PFSK-1 (cell line): ENCODE measurements at regions not wholly inside any gene's neighbourhood (a gene's known extent, or its start where the extent isn't known, plus 50 kb on each side); places are given as distances from the start of the nearest gene placed in this dataset.

Experiments
- FOXP2 ChIP-seq: optimal IDR thresholded peaks from 2 replicates; pipeline ENCODE3; 2011; ENCODE audit warnings: borderline replicate concordance, control low read depth, inconsistent platforms; ENCODE audit not compliant: insufficient read depth; ENCODE audit errors: extremely low read length, extremely low read depth
- POLR2AphosphoS5 ChIP-seq: IDR thresholded peaks from 2 replicates; pipeline ENCODE4 v1.6.1; 2012; ENCODE audit warnings: low read depth, mild to moderate bottlenecking, control low read depth, low read length, moderate library complexity
- REST ChIP-seq, 2 experiments: IDR thresholded peaks; 2 replicates each; pipeline versions ENCODE4 v1.6.1 to v1.8.0; 2011 to 2012; ENCODE audit warnings: low read depth in 2 of 2, low read length in 2 of 2, control low read depth in 1 of 2, inconsistent platforms in 1 of 2, mild to moderate bottlenecking in 1 of 2, moderate library complexity in 1 of 2; ENCODE audit not compliant: insufficient read depth in 1 of 2
- SIN3A ChIP-seq: IDR thresholded peaks from 2 replicates; pipeline ENCODE4 v1.6.1; 2012; ENCODE audit warnings: mild to moderate bottlenecking, low read length, moderate library complexity, borderline replicate concordance; ENCODE audit not compliant: insufficient read depth
- TAF1 ChIP-seq: IDR thresholded peaks from 2 replicates; pipeline ENCODE4 v1.6.1; 2012; ENCODE audit warnings: low read length, control low read depth, borderline replicate concordance; ENCODE audit not compliant: insufficient read depth

DNA sequence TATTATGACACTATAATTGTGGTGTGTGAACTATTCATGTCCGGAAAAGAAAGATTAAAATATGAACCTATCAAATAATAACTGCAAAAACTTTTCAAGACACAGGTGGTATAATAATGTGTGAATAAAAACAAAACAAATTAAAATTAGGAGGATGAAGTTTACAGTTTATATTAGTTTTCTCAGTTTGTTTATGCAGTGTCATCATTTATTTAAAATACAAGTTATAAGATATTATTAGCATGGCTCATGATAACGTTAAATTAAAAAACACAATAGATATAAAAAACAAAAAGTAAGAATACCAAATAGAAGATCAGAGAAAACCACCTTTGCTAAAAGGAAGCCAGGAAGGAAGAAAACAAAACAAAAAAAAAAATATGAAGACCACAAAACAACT is 963.8 kb upstream of the ALCAM start:
- TF ChIP-seq SIN3A (no peak), FOXP2 (no peak), REST (IDR thresholded peaks at IDR 0.05; ENCODE audit: insufficient read depth in 1 of 2, low read depth in 2 of 2, low read length in 2 of 2) (no peak), POLR2AphosphoS5 (no peak), TAF1 (no peak)

DNA sequence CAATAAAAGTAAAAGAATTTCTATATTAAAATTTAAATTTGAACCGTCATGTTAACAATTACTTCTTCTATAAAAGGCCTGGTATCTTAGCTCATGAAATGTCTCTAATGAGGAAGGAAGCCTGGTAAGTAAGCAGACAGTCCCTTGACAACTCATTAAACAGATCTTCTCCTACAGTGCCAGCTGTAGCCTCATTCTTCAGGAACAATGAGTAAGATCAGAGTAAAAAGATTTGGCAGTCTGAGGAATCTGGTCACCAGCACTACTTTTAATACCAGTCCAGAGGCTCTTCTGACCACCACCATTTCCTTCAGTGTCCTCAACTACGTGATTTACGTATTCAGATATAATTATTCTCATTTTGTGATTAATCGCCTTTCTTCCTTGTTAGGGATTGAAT is 955.0 kb upstream of the ALCAM start:
- TF ChIP-seq FOXP2, result no peak
- no peak for TF ChIP-seq SIN3A
- TF ChIP-seq POLR2AphosphoS5, result no peak
- no peak for TF ChIP-seq TAF1
- no peak for TF ChIP-seq REST (IDR thresholded peaks at IDR 0.05; ENCODE audit: insufficient read depth in 1 of 2, low read depth in 2 of 2, low read length in 2 of 2)

GRCh38 chr3:104412608-104413580 is 953.8 kb upstream of the ALCAM start:
- TF ChIP-seq REST (IDR thresholded peaks at IDR 0.05; ENCODE audit: insufficient read depth in 1 of 2, low read depth in 2 of 2, low read length in 2 of 2) (no peak), FOXP2 (no peak), TAF1 (no peak), SIN3A (no peak), POLR2AphosphoS5 (no peak)

DNA sequence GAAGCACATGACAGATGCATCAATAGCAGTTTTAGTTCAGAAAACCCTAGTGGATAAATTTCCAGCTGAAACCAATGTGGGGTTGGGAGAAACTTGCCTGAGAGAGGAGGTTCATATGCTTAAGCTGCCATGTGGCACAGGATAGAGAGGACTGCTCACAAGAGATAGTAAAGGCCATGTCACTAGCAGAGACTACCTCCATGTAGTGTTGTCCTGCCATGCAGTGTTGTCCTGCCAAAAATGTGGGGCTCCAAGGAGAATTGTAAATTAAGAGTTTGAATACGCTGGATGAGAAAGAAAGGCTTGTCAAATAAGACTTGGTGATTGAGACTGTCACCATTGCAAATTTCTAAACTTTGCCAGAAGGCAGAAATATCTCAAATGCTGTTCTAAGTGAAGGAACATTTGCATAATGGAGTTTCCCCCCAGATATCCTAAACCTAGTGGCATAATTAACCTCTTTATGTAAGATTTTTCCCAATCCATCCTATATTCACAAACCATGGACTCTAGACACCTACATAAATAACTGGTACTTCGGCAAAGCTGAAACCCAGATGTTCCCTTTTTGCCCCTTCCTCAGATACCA is 938.3 kb upstream of the ALCAM start:
- TF ChIP-seq REST (IDR thresholded peaks at IDR 0.05; ENCODE audit: insufficient read depth in 1 of 2, low read depth in 2 of 2, low read length in 2 of 2), result no peak
- no peak for TF ChIP-seq FOXP2
- no peak for TF ChIP-seq TAF1
- no peak for TF ChIP-seq POLR2AphosphoS5
